H9 (cell line): ENCODE measurements at regions not wholly inside any gene's neighbourhood (a gene's known extent, or its start where the extent isn't known, plus 50 kb on each side); places are given as distances from the start of the nearest gene placed in this dataset.

Experiments used
- DNase-seq: peaks from one replicate; pipeline ENCODE4 v3.0.0-alpha.2; 2017
- H2AFZ ChIP-seq: one replicate; pipeline ENCODE4 v1.6.1; 2013; ENCODE audit warnings: mild to moderate bottlenecking, low read length, control low read depth, moderate library complexity
- H2AK5ac ChIP-seq: 2 replicates; pipeline ENCODE4 v1.6.1; 2013; ENCODE audit warnings: low read length, control low read depth, mixed read lengths; ENCODE audit not compliant: insufficient read length
- H2BK120ac ChIP-seq: one replicate; pipeline ENCODE4 v1.6.1; 2013; ENCODE audit warnings: low read depth, mild to moderate bottlenecking, low read length, control low read depth, inconsistent platforms; ENCODE audit not compliant: poor library complexity, severe bottlenecking
- H2BK12ac ChIP-seq: 2 replicates; pipeline ENCODE4 v1.6.1; 2013; ENCODE audit warnings: low read length, control low read depth, mixed read lengths, low read depth; ENCODE audit not compliant: insufficient read length
- H2BK15ac ChIP-seq: 2 replicates; pipeline ENCODE4 v1.6.1; 2013; ENCODE audit warnings: low read depth, low read length, control low read depth
- H2BK20ac ChIP-seq: one replicate; pipeline ENCODE4 v1.6.1; 2013; ENCODE audit warnings: low read depth, mild to moderate bottlenecking, low read length, control low read depth, inconsistent platforms; ENCODE audit not compliant: poor library complexity, severe bottlenecking
- H2BK5ac ChIP-seq: 2 replicates; pipeline ENCODE4 v1.6.1; 2013; ENCODE audit warnings: low read length, control low read depth, mixed read lengths; ENCODE audit not compliant: insufficient read length
- H3K14ac ChIP-seq: 2 replicates; pipeline ENCODE4 v1.6.1; 2013; ENCODE audit warnings: low read length, control low read depth; ENCODE audit not compliant: insufficient read depth
- H3K18ac ChIP-seq: 2 replicates; pipeline ENCODE4 v1.6.1; 2013; ENCODE audit warnings: low read depth, mild to moderate bottlenecking, mixed read lengths, low read length, control low read depth; ENCODE audit not compliant: insufficient read length
- H3K23ac ChIP-seq: 2 replicates; pipeline ENCODE4 v1.6.1; 2013; ENCODE audit warnings: low read length, control low read depth, mixed read lengths, low read depth; ENCODE audit not compliant: insufficient read length
- H3K23me2 ChIP-seq: 2 replicates; pipeline ENCODE4 v1.6.1; 2013; ENCODE audit warnings: low read depth, mild to moderate bottlenecking, mixed read lengths, low read length, control low read depth; ENCODE audit not compliant: insufficient read length, poor library complexity, severe bottlenecking
- H3K27ac ChIP-seq: 2 replicates; pipeline ENCODE4 v1.5.1; 2013; ENCODE audit warnings: low read length, control low read depth, mixed read lengths, low read depth; ENCODE audit not compliant: insufficient read length
- H3K27me3 ChIP-seq: 2 replicates; pipeline ENCODE4 v1.6.1; 2013; ENCODE audit warnings: low read length, control low read depth, inconsistent platforms; ENCODE audit not compliant: insufficient read depth
- H3K4ac ChIP-seq: 2 replicates; pipeline ENCODE4 v1.6.1; 2013; ENCODE audit warnings: low read depth, mild to moderate bottlenecking, control low read depth, inconsistent platforms, low read length, moderate library complexity
- H3K4me1 ChIP-seq: 2 replicates; pipeline ENCODE4 v1.6.1; 2013; ENCODE audit warnings: low read length, control low read depth, inconsistent platforms; ENCODE audit not compliant: insufficient read depth
- H3K4me2 ChIP-seq: 2 replicates; pipeline ENCODE4 v1.6.1; 2013; ENCODE audit warnings: low read length, control low read depth, mixed read lengths; ENCODE audit not compliant: insufficient read length, insufficient read depth
- H3K56ac ChIP-seq: 2 replicates; pipeline ENCODE4 v1.6.1; 2013; ENCODE audit warnings: low read depth, mild to moderate bottlenecking, mixed read lengths, low read length, control low read depth; ENCODE audit not compliant: insufficient read length
- H3K79me1 ChIP-seq: 2 replicates; pipeline ENCODE4 v1.6.1; 2013; ENCODE audit warnings: low read depth, mild to moderate bottlenecking, moderate library complexity, low read length, control low read depth, inconsistent platforms; ENCODE audit not compliant: insufficient read depth, poor library complexity, severe bottlenecking
- H3K79me2 ChIP-seq: 2 replicates; pipeline ENCODE4 v1.6.1; 2013; ENCODE audit warnings: low read length, control low read depth, inconsistent platforms; ENCODE audit not compliant: insufficient read depth
- H3K9ac ChIP-seq: 2 replicates; pipeline ENCODE4 v1.6.1; 2013; ENCODE audit warnings: low read length, control low read depth, mixed read lengths; ENCODE audit not compliant: insufficient read length; ENCODE audit errors: extremely low read depth
- H3K9me3 ChIP-seq: one replicate; pipeline ENCODE4 v1.6.1; 2013; ENCODE audit warnings: low read depth, low read length, inconsistent platforms; ENCODE audit not compliant: control insufficient read depth
- H3T11ph ChIP-seq: one replicate; pipeline ENCODE4 v1.6.1; 2013; ENCODE audit warnings: mild to moderate bottlenecking, low read length, control low read depth, inconsistent platforms
- H4K20me1 ChIP-seq: one replicate; pipeline ENCODE4 v1.6.1; 2013; ENCODE audit not compliant: control insufficient read depth, insufficient read length, insufficient read depth
- H4K5ac ChIP-seq: 2 replicates; pipeline ENCODE4 v1.6.1; 2013; ENCODE audit warnings: low read depth, mild to moderate bottlenecking, mixed read lengths, low read length, control low read depth; ENCODE audit not compliant: insufficient read length
- H4K8ac ChIP-seq: replicated peaks from 2 replicates; pipeline ENCODE4 v1.6.1; 2013; ENCODE audit warnings: low read length, control low read depth, mixed read lengths, low read depth; ENCODE audit not compliant: insufficient read length
- H4K91ac ChIP-seq: 2 replicates; pipeline ENCODE4 v1.6.1; 2013; ENCODE audit warnings: low read depth, mild to moderate bottlenecking, moderate library complexity, mixed read lengths, low read length, control low read depth; ENCODE audit not compliant: insufficient read length
- H3K27ac Mint-ChIP-seq, 3 experiments: 2 replicates in 2 of 3; 3 replicates in 1 of 3; pipeline ENCODE4 v1.8.0; 2020 to 2021; ENCODE audit warnings: mixed read lengths in 3 of 3, mild to moderate bottlenecking in 1 of 3, moderate library complexity in 1 of 3
- H3K27me3 Mint-ChIP-seq: 2 replicates; pipeline ENCODE4 v1.8.0; 2021; ENCODE audit warnings: low read depth, mild to moderate bottlenecking, moderate library complexity, mixed read lengths
- H3K36me3 Mint-ChIP-seq, 3 experiments: 2 replicates in 2 of 3; 3 replicates in 1 of 3; pipeline ENCODE4 v1.8.0; 2020 to 2021; ENCODE audit warnings: low read depth in 3 of 3, mixed read lengths in 3 of 3; ENCODE audit not compliant: insufficient read depth in 1 of 3
- H3K4me1 Mint-ChIP-seq, 2 experiments: 2 replicates each; pipeline ENCODE4 v1.8.0; 2020; ENCODE audit warnings: mixed read lengths in 2 of 2
- H3K4me3 Mint-ChIP-seq, 2 experiments: 2 replicates in 1 of 2; 3 replicates in 1 of 2; pipeline ENCODE4 v1.8.0; 2020 to 2021; ENCODE audit warnings: mild to moderate bottlenecking in 2 of 2, mixed read lengths in 2 of 2, moderate library complexity in 1 of 2
- H3K9me3 Mint-ChIP-seq, 2 experiments: 2 replicates in 1 of 2; 3 replicates in 1 of 2; pipeline ENCODE4 v1.8.0; 2020; ENCODE audit warnings: mild to moderate bottlenecking in 2 of 2, mixed read lengths in 2 of 2, moderate library complexity in 1 of 2
- WGBS: extraction: QIAGEN DNeasy Blood & Tissue Kit; methylation state at CpG from one replicate; pipeline ENCODE4 v1.1.7; 2013; ENCODE audit warnings: missing lambda C conversion rate, low lambda C conversion rate, mixed read lengths; ENCODE audit not compliant: insufficient read length; ENCODE audit errors: extremely low coverage; 5-methylcytosine and 5-hydroxymethylcytosine counted together
- TF ChIP-seq, protein P1 (sequence below): fragments of 200-600 bp; sonication (generic); conservative IDR thresholded peaks from 3 replicates; pipeline ENCODE4 v1.8.0; 2021; ENCODE audit warnings: antibody characterized with exemption, mild to moderate bottlenecking

DNA sequence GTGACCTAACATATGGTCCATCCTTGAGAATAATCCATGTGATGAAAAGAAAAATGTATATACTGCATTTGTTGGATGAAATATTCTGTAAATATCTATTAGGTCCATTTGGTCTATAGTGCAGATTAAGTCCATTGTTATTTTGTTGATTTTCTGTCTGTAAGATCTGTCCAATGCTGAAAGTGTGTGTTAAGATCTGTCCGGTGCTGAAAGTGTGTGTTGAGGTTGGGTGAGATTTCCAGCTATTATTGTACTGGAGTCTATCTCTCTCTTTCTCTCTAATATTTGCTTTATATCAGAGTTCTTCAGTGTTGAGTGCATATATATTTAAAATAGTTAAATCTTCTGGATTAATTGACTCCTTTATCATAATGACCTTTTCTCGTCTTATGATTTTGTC, 828.8 kb upstream of the CRIM1 start:
- peaks cover 22 to 42% of the 10 kb centered on the region in 2 experiments for H3K4me1 Mint-ChIP-seq
- no peak overlapping the region for H2BK20ac ChIP-seq
- peaks cover 14 to 23% (median 17%) of the 10 kb centered on the region in 3 experiments for H3K36me3 Mint-ChIP-seq
- no peak overlapping the region for H3K56ac ChIP-seq
- no peak overlapping the region for H3K14ac ChIP-seq
- H3K27me3 ChIP-seq, result no peaks in the 10 kb centered on the region
- H2AFZ ChIP-seq, result no peak overlapping the region
- no peak overlapping the region for H2BK12ac ChIP-seq
- TF ChIP-seq, protein P1, sequence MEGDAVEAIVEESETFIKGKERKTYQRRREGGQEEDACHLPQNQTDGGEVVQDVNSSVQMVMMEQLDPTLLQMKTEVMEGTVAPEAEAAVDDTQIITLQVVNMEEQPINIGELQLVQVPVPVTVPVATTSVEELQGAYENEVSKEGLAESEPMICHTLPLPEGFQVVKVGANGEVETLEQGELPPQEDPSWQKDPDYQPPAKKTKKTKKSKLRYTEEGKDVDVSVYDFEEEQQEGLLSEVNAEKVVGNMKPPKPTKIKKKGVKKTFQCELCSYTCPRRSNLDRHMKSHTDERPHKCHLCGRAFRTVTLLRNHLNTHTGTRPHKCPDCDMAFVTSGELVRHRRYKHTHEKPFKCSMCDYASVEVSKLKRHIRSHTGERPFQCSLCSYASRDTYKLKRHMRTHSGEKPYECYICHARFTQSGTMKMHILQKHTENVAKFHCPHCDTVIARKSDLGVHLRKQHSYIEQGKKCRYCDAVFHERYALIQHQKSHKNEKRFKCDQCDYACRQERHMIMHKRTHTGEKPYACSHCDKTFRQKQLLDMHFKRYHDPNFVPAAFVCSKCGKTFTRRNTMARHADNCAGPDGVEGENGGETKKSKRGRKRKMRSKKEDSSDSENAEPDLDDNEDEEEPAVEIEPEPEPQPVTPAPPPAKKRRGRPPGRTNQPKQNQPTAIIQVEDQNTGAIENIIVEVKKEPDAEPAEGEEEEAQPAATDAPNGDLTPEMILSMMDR, result no peak
- H3K79me1 ChIP-seq, result no peaks in the 10 kb centered on the region
- no peak overlapping the region for H3K9ac ChIP-seq
- no peak overlapping the region for H2AK5ac ChIP-seq
- H4K5ac ChIP-seq, result no peak overlapping the region
- H4K8ac ChIP-seq, result no peak overlapping the region
- H3K27me3 Mint-ChIP-seq, result no peaks in the 10 kb centered on the region; the same call in 1 of the 2 replicates
- H3K18ac ChIP-seq, result no peak overlapping the region
- peaks cover 5% of the 10 kb centered on the region for H3K9me3 ChIP-seq
- no peak overlapping the region for H3K4me2 ChIP-seq
- DNase-seq, result no peak
- no peak overlapping the region for H3K23ac ChIP-seq
- peaks cover 11 to 28% of the 10 kb centered on the region in 2 experiments for H3K9me3 Mint-ChIP-seq
- H2BK15ac ChIP-seq, result no peak overlapping the region
- H3K27ac Mint-ChIP-seq, result no peak overlapping the region
- no CpG with 5 or more reads among the region's 2 CpGs for WGBS
- H3K79me2 ChIP-seq, result no peaks in the 10 kb centered on the region
- no peak overlapping the region for H2BK120ac ChIP-seq
- H3K27ac ChIP-seq, result no peak overlapping the region
- no peak overlapping the region for H3K4ac ChIP-seq
- H3K4me1 ChIP-seq, result no peaks in the 10 kb centered on the region; the same call in 1 of the 2 replicates
- H4K91ac ChIP-seq, result no peak overlapping the region
- H2BK5ac ChIP-seq, result no peak overlapping the region
- H3K4me3 Mint-ChIP-seq, result no peak overlapping the region
- H3K23me2 ChIP-seq, result no peaks in the 10 kb centered on the region
- H3T11ph ChIP-seq, result no peak overlapping the region
- H4K20me1 ChIP-seq, result no peaks in the 10 kb centered on the region
